KMS-11 (cell line): ENCODE measurements at regions not wholly inside any gene's neighbourhood (a gene's known extent, or its start where the extent isn't known, plus 50 kb on each side); places are given as distances from the start of the nearest gene placed in this dataset.

Experiments used
- H2AFZ ChIP-seq: fragments of 200-600 bp; sonication (generic); 2 replicates; pipeline ENCODE4 v1.6.1; 2016; ENCODE audit warnings: antibody characterized with exemption, mixed run types, low read depth
- H3K27ac ChIP-seq: fragments of 200-600 bp; sonication (generic); 2 replicates; pipeline ENCODE4 v1.6.1; 2016; ENCODE audit warnings: mild to moderate bottlenecking, mixed run types
- H3K27me3 ChIP-seq: fragments of 200-600 bp; sonication (generic); 2 replicates; pipeline ENCODE4 v1.6.1; 2017; ENCODE audit warnings: mild to moderate bottlenecking, low read depth, mixed run types, moderate library complexity; ENCODE audit not compliant: insufficient read depth
- H3K36me3 ChIP-seq: fragments of 200-600 bp; sonication (generic); 2 replicates; pipeline ENCODE4 v1.6.1; 2017; ENCODE audit warnings: mild to moderate bottlenecking, mixed run types; ENCODE audit not compliant: insufficient read depth
- H3K4me1 ChIP-seq: fragments of 200-600 bp; sonication (generic); 2 replicates; pipeline ENCODE4 v1.6.1; 2016; ENCODE audit warnings: mild to moderate bottlenecking, low read depth, mixed run types; ENCODE audit not compliant: poor library complexity, severe bottlenecking
- H3K4me2 ChIP-seq: fragments of 200-600 bp; sonication (generic); 2 replicates; pipeline ENCODE4 v1.7.0; 2016; ENCODE audit warnings: mild to moderate bottlenecking, mixed run types
- H3K4me3 ChIP-seq: fragments of 200-600 bp; sonication (generic); IDR thresholded peaks from 2 replicates; pipeline ENCODE4 v1.6.1; 2017; ENCODE audit warnings: low read depth, low read length, mixed read lengths; ENCODE audit not compliant: insufficient read depth
- H3K79me2 ChIP-seq: fragments of 200-600 bp; sonication (generic); 2 replicates; pipeline ENCODE4 v1.6.1; 2016; ENCODE audit warnings: low read depth, mixed run types; ENCODE audit not compliant: insufficient read depth
- H3K9ac ChIP-seq: fragments of 200-600 bp; sonication (generic); 2 replicates; pipeline ENCODE4 v1.6.1; 2016; ENCODE audit warnings: mild to moderate bottlenecking, mixed run types
- H4K20me1 ChIP-seq: fragments of 200-600 bp; sonication (generic); 2 replicates; pipeline ENCODE4 v1.6.1; 2016; ENCODE audit warnings: mild to moderate bottlenecking, mixed run types; ENCODE audit not compliant: insufficient read depth
- TF ChIP-seq, protein P1 (sequence below): fragments of 200-600 bp; sonication (generic); conservative IDR thresholded peaks from 2 replicates; pipeline ENCODE4 v1.6.1; 2017; ENCODE audit warnings: low read depth, mild to moderate bottlenecking, antibody characterized with exemption, low read length, moderate library complexity, mixed read lengths

DNA sequence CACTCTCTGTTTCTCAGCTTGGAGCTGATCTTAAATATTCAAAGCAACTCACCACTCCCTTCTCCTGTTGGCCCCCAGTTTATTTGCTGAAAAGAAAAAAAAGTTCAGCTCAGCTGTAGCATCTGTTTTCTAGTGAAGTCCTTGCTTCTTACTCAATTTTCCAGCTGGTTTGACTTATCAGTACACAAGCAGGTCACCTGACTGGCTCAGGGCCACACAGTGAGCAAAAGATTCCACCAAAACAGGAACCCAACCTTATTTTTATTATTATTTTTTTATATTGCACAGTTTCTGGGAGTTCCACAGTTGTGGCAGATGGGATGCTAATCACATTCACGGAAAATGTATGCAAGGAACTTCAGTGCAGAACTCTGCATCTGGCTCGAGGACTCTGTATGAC, 390.7 kb upstream of the RGMA start:
- H3K4me2 ChIP-seq = no peak overlapping the region
- no peak overlapping the region for H2AFZ ChIP-seq
- H3K27me3 ChIP-seq = no peaks in the 10 kb centered on the region
- no peak overlapping the region for H3K4me3 ChIP-seq
- no peaks in the 10 kb centered on the region for H3K79me2 ChIP-seq
- no peak overlapping the region for H3K27ac ChIP-seq
- no peaks in the 10 kb centered on the region for H3K36me3 ChIP-seq
- TF ChIP-seq, protein P1, sequence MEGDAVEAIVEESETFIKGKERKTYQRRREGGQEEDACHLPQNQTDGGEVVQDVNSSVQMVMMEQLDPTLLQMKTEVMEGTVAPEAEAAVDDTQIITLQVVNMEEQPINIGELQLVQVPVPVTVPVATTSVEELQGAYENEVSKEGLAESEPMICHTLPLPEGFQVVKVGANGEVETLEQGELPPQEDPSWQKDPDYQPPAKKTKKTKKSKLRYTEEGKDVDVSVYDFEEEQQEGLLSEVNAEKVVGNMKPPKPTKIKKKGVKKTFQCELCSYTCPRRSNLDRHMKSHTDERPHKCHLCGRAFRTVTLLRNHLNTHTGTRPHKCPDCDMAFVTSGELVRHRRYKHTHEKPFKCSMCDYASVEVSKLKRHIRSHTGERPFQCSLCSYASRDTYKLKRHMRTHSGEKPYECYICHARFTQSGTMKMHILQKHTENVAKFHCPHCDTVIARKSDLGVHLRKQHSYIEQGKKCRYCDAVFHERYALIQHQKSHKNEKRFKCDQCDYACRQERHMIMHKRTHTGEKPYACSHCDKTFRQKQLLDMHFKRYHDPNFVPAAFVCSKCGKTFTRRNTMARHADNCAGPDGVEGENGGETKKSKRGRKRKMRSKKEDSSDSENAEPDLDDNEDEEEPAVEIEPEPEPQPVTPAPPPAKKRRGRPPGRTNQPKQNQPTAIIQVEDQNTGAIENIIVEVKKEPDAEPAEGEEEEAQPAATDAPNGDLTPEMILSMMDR = no peak
- H3K4me1 ChIP-seq = no peaks in the 10 kb centered on the region
- H4K20me1 ChIP-seq = no peaks in the 10 kb centered on the region
- no peak overlapping the region for H3K9ac ChIP-seq

GRCh38 chr15:93478947-93479346, 389.9 kb upstream of the RGMA start:
- Histone ChIP-seq H3K9ac (no peak overlapping the region), H4K20me1 (no peaks in the 10 kb centered on the region), H3K79me2 (no peaks in the 10 kb centered on the region), H2AFZ (no peak overlapping the region), H3K36me3 (no peaks in the 10 kb centered on the region), H3K4me1 (no peaks in the 10 kb centered on the region), H3K27me3 (no peaks in the 10 kb centered on the region), H3K27ac (no peak overlapping the region), H3K4me2 (no peak overlapping the region), H3K4me3 (no peak overlapping the region)
- TF ChIP-seq, protein P1 = no peak

- H3K36me3 ChIP-seq = no peaks in the 10 kb centered on the region
- H4K20me1 ChIP-seq = no peaks in the 10 kb centered on the region
- no peak overlapping the region for H3K4me2 ChIP-seq
- TF ChIP-seq, protein P1 = no peak
- H3K27me3 ChIP-seq = no peaks in the 10 kb centered on the region
- H2AFZ ChIP-seq = no peak overlapping the region
- H3K79me2 ChIP-seq = no peaks in the 10 kb centered on the region
- no peak overlapping the region for H3K4me3 ChIP-seq
- no peaks in the 10 kb centered on the region for H3K4me1 ChIP-seq
- H3K27ac ChIP-seq = no peak overlapping the region
- no peak overlapping the region for H3K9ac ChIP-seq
These were observed 388.7 kb upstream of the RGMA start for GRCh38 chr15:93477721-93478120.

DNA sequence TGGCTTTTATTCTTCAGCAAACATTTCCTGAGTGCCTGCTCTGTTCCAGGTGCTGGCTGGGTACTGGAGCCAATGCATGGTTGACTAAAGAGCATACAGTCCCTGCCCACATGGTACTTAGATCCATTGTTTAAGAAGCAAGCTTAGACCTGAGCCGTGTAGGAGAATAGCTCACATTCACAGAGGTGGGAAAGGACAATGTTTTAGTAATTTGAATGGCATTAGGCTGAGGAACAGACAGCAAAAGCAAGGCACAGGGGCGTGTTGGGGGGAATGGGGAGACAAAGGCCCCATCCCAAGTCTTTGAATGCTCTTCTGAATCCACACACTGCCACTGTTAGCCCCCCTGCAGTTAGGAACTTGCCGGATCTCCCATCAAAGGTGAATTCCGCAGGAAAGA, 388.2 kb upstream of the RGMA start:
- H3K4me2 ChIP-seq = no peak overlapping the region
- H2AFZ ChIP-seq = no peak overlapping the region
- H3K4me3 ChIP-seq = no peak overlapping the region
- no peaks in the 10 kb centered on the region for H3K36me3 ChIP-seq
- H3K27me3 ChIP-seq = no peaks in the 10 kb centered on the region
- no peaks in the 10 kb centered on the region for H3K79me2 ChIP-seq
- TF ChIP-seq, protein P1 = no peak
- H3K9ac ChIP-seq = no peak overlapping the region
- H3K27ac ChIP-seq = no peak overlapping the region
- no peaks in the 10 kb centered on the region for H3K4me1 ChIP-seq
- H4K20me1 ChIP-seq = no peaks in the 10 kb centered on the region
